Astrocyte (in vitro differentiated cells and primary cell): ENCODE measurements at regions not wholly inside any gene's neighbourhood (a gene's known extent, or its start where the extent isn't known, plus 50 kb on each side); places are given as distances from the start of the nearest gene placed in this dataset.
"Not testable (repeated sequence)": the region's sequence is repeated elsewhere in the genome, so short reads cannot be mapped to it uniquely, and the experiment has no call there.

ENCODE experiments used
- DNase-seq: peaks from one replicate; pipeline ENCODE4 v3.0.0-alpha.2; 2010; ENCODE audit warnings: low read depth
- FAIRE-seq: peaks from 2 replicates; lab custom pipeline; 2011; peaks lifted over from hg19 to GRCh38; lab: Jason Lieb, UNC
- H2AFZ ChIP-seq: 2 replicates; pipeline ENCODE4 v1.6.0; 2012; ENCODE audit warnings: low read depth, low read length, inconsistent platforms
- H3K27ac ChIP-seq: 2 replicates; pipeline ENCODE4 v1.5.1; 2011; ENCODE audit warnings: low read depth, low read length, inconsistent platforms
- H3K27me3 ChIP-seq: 2 replicates; pipeline ENCODE4 v1.6.0; 2011; ENCODE audit warnings: low read length, inconsistent platforms; ENCODE audit not compliant: insufficient read depth
- H3K36me3 ChIP-seq: 2 replicates; pipeline ENCODE4 v1.5.1; 2011; ENCODE audit warnings: low read length, inconsistent platforms; ENCODE audit not compliant: insufficient read depth
- H3K4me1 ChIP-seq: 2 replicates; pipeline ENCODE4 v1.5.1; 2011; ENCODE audit warnings: low read length, inconsistent platforms; ENCODE audit not compliant: insufficient read depth
- H3K4me2 ChIP-seq: 2 replicates; pipeline ENCODE4 v1.6.0; 2012; ENCODE audit warnings: low read length, inconsistent platforms
- H3K4me3 ChIP-seq: 2 replicates; pipeline ENCODE4 v1.5.1; 2011; ENCODE audit warnings: low read depth, mild to moderate bottlenecking, low read length, inconsistent platforms; ENCODE audit not compliant: insufficient read depth
- H3K79me2 ChIP-seq: 2 replicates; pipeline ENCODE4 v1.6.0; 2012; ENCODE audit warnings: mild to moderate bottlenecking, low read length, inconsistent platforms; ENCODE audit not compliant: insufficient read depth
- H3K9ac ChIP-seq: 2 replicates; pipeline ENCODE4 v1.6.0; 2012; ENCODE audit warnings: mild to moderate bottlenecking, low read length, inconsistent platforms
- H3K9me3 ChIP-seq: 2 replicates; pipeline ENCODE4 v1.5.1; 2012; ENCODE audit warnings: low read depth, mild to moderate bottlenecking, low read length, inconsistent platforms; ENCODE audit not compliant: insufficient read depth
- H4K20me1 ChIP-seq: 2 replicates; pipeline ENCODE4 v1.6.0; 2012; ENCODE audit warnings: low read length, inconsistent platforms; ENCODE audit not compliant: insufficient read depth
- H3K27ac Mint-ChIP-seq: one replicate; pipeline ENCODE4 v1.8.0; 2021; ENCODE audit warnings: mild to moderate bottlenecking, mixed read lengths; ENCODE audit not compliant: unreplicated experiment
- H3K27me3 Mint-ChIP-seq: one replicate; pipeline ENCODE4 v1.8.0; 2021; ENCODE audit warnings: low read depth, mixed read lengths; ENCODE audit not compliant: unreplicated experiment
- H3K36me3 Mint-ChIP-seq: one replicate; pipeline ENCODE4 v1.8.0; 2021; ENCODE audit warnings: low read depth, mixed read lengths; ENCODE audit not compliant: unreplicated experiment
- H3K4me1 Mint-ChIP-seq: one replicate; pipeline ENCODE4 v1.8.0; 2021; ENCODE audit warnings: low read depth, mixed read lengths; ENCODE audit not compliant: unreplicated experiment
- H3K4me3 Mint-ChIP-seq: one replicate; pipeline ENCODE4 v1.8.0; 2021; ENCODE audit warnings: mild to moderate bottlenecking, moderate library complexity, mixed read lengths; ENCODE audit not compliant: unreplicated experiment
- H3K9me3 Mint-ChIP-seq: one replicate; pipeline ENCODE4 v1.8.0; 2021; ENCODE audit warnings: mild to moderate bottlenecking, mixed read lengths; ENCODE audit not compliant: unreplicated experiment
- CTCF ChIP-seq: IDR thresholded peaks from 2 replicates; pipeline ENCODE4 v1.5.1; 2011; ENCODE audit warnings: low read depth, mild to moderate bottlenecking, inconsistent platforms, low read length, moderate library complexity; ENCODE audit not compliant: insufficient read depth
- EZH2 ChIP-seq: IDR thresholded peaks from 2 replicates; pipeline ENCODE4 v1.6.1; 2012; ENCODE audit warnings: mild to moderate bottlenecking, low read length, inconsistent platforms; ENCODE audit not compliant: insufficient read depth

GRCh38 chr16:26457882-26458281 lies 608.8 kb upstream of the C16orf82 start:
- H3K4me1 ChIP-seq: no peaks in the 10 kb centered on the region
- TF ChIP-seq EZH2 (no peak), CTCF (no peak)
- H3K4me2 ChIP-seq: no peak overlapping the region
- no peak overlapping the region for H3K27ac ChIP-seq
- H3K9ac ChIP-seq: no peak overlapping the region
- FAIRE-seq (no peak), DNase-seq (no peak)
- H2AFZ ChIP-seq: no peak overlapping the region
- Mint-ChIP-seq H3K4me1 (peaks cover 1% of the 10 kb centered on the region), H3K36me3 (no peaks in the 10 kb centered on the region), H3K27ac (no peak overlapping the region), H3K9me3 (peaks cover 2% of the 10 kb centered on the region), H3K4me3 (no peak overlapping the region), H3K27me3 (no peaks in the 10 kb centered on the region)
- H3K27me3 ChIP-seq: no peaks in the 10 kb centered on the region
- H3K9me3 ChIP-seq: peaks cover 5% of the 10 kb centered on the region
- H4K20me1 ChIP-seq: no peaks in the 10 kb centered on the region
- no peak overlapping the region for H3K4me3 ChIP-seq
- H3K79me2 ChIP-seq: no peaks in the 10 kb centered on the region
- no peaks in the 10 kb centered on the region for H3K36me3 ChIP-seq

GRCh38 chr16:26464576-26465266 lies 602.0 kb upstream of the C16orf82 start:
- no peak overlapping the region for H3K9ac ChIP-seq
- H3K27ac ChIP-seq: no peak overlapping the region
- H3K27ac Mint-ChIP-seq: no peak overlapping the region
- no peaks in the 10 kb centered on the region for H3K4me1 ChIP-seq
- H3K9me3 Mint-ChIP-seq: peaks cover 9% of the 10 kb centered on the region
- no peak overlapping the region for H3K4me3 ChIP-seq
- H3K79me2 ChIP-seq: no peaks in the 10 kb centered on the region
- no peak overlapping the region for H2AFZ ChIP-seq
- FAIRE-seq: no peak
- H3K36me3 ChIP-seq: no peaks in the 10 kb centered on the region
- no peaks in the 10 kb centered on the region for H3K36me3 Mint-ChIP-seq
- H3K4me1 Mint-ChIP-seq: peaks cover 2% of the 10 kb centered on the region
- TF ChIP-seq EZH2: no peak
- no peaks in the 10 kb centered on the region for H4K20me1 ChIP-seq
- no peaks in the 10 kb centered on the region for H3K27me3 ChIP-seq
- no peak overlapping the region for H3K4me2 ChIP-seq
- peaks cover 2% of the 10 kb centered on the region for H3K9me3 ChIP-seq
- H3K4me3 Mint-ChIP-seq: no peak overlapping the region
- H3K27me3 Mint-ChIP-seq: no peaks in the 10 kb centered on the region
- no peak for DNase-seq

DNA sequence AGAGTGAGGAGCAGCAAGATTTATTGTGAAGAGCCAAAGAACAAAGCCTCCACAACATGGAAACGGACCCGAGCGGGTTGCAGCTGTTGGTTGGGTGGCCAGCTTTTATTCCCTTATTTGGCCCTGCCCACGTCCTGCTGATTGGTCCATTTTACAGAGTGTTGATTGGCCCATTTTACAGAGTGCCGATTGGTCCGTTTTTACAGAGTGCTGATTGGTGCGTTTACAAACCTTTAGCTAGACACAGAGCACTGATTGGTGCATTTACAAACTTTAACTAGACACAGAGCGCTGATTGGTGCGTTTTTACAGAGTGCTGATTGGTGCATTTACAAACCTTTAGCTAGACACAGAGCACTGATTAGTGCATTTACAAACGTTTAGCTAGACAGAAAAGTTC lies 592.3 kb upstream of the C16orf82 start:
- not testable (repeated sequence) for H3K4me2 ChIP-seq, H3K4me1 ChIP-seq, FAIRE-seq, H3K9ac ChIP-seq, H3K4me3 ChIP-seq, H3K9me3 ChIP-seq, H3K27ac ChIP-seq, H3K27ac Mint-ChIP-seq, H2AFZ ChIP-seq, H3K27me3 Mint-ChIP-seq, H3K36me3 ChIP-seq, H3K36me3 Mint-ChIP-seq, H3K27me3 ChIP-seq, H3K9me3 Mint-ChIP-seq, H3K4me1 Mint-ChIP-seq, H3K79me2 ChIP-seq, H4K20me1 ChIP-seq, H3K4me3 Mint-ChIP-seq, DNase-seq
